ENCODE measurements at regions not wholly inside any gene's neighbourhood (a gene's known extent, or its start where the extent isn't known, plus 50 kb on each side); places are given as distances from the start of the nearest gene placed in this dataset.
"Not testable (repeated sequence)": the region's sequence is repeated elsewhere in the genome, so short reads cannot be mapped to it uniquely, and the experiment has no call there.

DNA sequence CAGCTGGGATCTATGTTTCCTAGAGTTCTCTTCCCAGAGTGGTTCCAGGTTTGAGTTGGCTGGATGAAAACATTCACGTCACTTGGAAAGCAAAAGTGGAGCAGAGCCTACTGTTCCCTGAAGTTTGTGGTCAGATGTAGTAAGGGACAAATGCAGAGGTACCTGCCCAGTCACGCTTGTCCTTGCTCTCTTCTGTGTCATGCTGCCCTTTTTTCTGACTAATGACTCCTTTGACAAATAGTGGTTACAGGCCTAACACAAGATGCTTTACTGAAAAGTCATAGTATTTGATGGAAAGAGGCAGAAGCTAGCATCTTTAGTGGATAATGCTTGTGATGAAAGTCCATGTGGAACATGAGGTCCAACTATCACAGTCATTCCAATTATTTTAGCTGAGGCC is 881.4 kb upstream of the B3GALT2 start:
- Mint-ChIP-seq H3K9me3 (peaks cover 9% of the 10 kb centered on the region), H3K36me3 (ENCODE audit: low read depth) (no peaks in the 10 kb centered on the region), H3K27me3 (no peaks in the 10 kb centered on the region), H3K4me3 (no peak overlapping the region), H3K4me1 (peaks cover 5% of the 10 kb centered on the region), H3K27ac (no peak overlapping the region)
- ATAC-seq (replicated peaks) = no peak

DNA sequence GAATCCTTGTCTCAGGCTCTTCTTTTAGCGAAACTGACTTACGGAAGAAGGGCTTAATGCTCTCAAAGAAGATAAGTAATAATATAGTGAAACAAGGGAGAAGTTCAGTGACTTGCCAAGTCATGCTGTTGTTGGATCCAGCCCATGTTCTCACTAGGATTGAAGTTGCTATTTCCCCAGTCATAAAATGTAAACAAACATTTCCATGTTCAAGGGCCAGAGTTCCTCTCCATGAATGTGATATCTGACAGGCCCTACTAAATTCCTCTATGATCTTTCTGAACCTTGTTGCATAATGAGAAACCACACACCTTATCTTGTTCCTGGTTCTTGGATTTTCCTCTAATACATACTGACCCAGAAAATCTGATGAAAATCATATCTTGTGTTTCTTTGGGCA is 876.5 kb upstream of the B3GALT2 start:
- H3K36me3 Mint-ChIP-seq (ENCODE audit: low read depth) = no peaks in the 10 kb centered on the region
- H3K27ac Mint-ChIP-seq = no peak overlapping the region
- peaks cover 11% of the 10 kb centered on the region for H3K4me1 Mint-ChIP-seq
- no peak overlapping the region for H3K4me3 Mint-ChIP-seq
- ATAC-seq (replicated peaks) = no peak
- H3K27me3 Mint-ChIP-seq = no peaks in the 10 kb centered on the region
- H3K9me3 Mint-ChIP-seq = peaks cover 10% of the 10 kb centered on the region

DNA sequence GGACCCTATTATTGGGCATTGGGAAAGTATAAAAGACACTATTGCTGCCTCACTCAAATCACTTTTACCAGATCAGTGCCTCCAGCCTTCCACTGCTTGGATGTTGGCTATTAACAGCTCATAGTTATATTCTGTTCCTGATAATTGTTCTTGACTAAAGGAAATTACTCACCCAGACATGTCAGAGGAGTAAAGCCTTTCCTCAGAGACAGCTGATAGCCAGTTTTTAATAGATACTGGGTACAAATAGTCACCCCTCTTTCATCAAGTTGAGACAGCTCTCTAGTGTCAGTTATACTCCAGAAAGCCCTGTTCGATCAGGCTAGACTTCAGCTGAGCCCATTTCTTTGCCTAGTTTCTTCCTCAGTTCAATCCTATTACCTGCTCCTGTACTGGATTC is 876.1 kb upstream of the B3GALT2 start:
- no peak for ATAC-seq (replicated peaks)

GRCh38 chr1:194060481-194060880 is 874.1 kb upstream of the B3GALT2 start:
- H3K27ac Mint-ChIP-seq = peak overlapping the region; percentile 44
- peaks cover 31% of the 10 kb centered on the region for H3K4me1 Mint-ChIP-seq
- no peaks in the 10 kb centered on the region for H3K27me3 Mint-ChIP-seq
- no peak for ATAC-seq (replicated peaks)
- H3K9me3 Mint-ChIP-seq = peaks cover 10% of the 10 kb centered on the region
- H3K4me3 Mint-ChIP-seq = peak overlapping the region; percentile 44
- no peaks in the 10 kb centered on the region for H3K36me3 Mint-ChIP-seq (ENCODE audit: low read depth)

More for the DNA sequence above, 876.1 kb upstream of the B3GALT2 start:
- no peak overlapping the region for H3K27ac Mint-ChIP-seq
- H3K9me3 Mint-ChIP-seq = peaks cover 10% of the 10 kb centered on the region
- H3K4me1 Mint-ChIP-seq = peaks cover 12% of the 10 kb centered on the region
- H3K36me3 Mint-ChIP-seq (ENCODE audit: low read depth) = no peaks in the 10 kb centered on the region
- H3K27me3 Mint-ChIP-seq = no peaks in the 10 kb centered on the region
- H3K4me3 Mint-ChIP-seq = no peak overlapping the region

DNA sequence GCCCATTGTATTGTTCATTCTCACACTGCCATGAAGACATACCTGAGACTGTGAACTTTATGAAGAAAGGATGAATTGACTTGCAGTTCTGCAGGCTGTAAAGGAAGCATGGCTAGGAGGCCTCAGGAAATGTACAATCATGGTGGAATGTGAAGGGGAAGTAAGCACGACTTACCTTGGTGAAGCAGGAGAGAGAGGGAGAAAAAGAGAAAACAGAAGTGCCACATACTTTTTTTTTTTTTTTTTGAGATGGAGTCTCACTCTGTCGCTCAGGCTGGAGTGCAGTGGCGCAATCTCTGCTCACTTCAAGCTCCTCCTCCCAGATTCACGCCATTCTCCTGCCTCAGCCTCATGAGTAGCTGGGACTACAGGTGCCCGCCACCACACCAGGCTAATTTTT is 871.9 kb upstream of the B3GALT2 start:
- H3K27ac Mint-ChIP-seq; H3K4me3 Mint-ChIP-seq; ATAC-seq (replicated peaks); H3K9me3 Mint-ChIP-seq; H3K36me3 Mint-ChIP-seq (ENCODE audit: low read depth); H3K27me3 Mint-ChIP-seq: not testable (repeated sequence)
- H3K4me1 Mint-ChIP-seq = peaks cover 39% of the 10 kb centered on the region

DNA sequence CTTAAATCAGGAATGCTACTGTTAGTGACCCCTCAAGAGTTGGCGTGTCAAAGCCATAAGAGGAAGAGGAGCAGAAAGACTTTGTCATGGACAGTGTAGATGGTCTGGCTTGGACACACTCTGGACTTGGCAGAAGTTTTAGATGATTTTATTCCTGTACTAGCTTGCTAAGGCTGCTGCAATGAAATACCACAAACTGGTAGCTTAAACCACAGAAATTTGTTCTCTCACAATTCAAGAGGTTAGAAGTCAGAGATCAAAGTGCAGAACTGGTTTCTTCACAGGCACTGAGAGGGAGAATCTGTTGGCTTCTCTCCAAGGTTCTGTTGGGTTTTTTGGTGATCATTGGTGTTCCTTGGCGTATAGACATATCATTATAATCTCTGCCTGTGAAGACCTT is 869.8 kb upstream of the B3GALT2 start:
- H3K4me3 Mint-ChIP-seq = peak overlapping the region; percentile 41
- peak; percentile 32 for ATAC-seq (replicated peaks)
- no peaks in the 10 kb centered on the region for H3K36me3 Mint-ChIP-seq (ENCODE audit: low read depth)
- peaks cover 52% of the 10 kb centered on the region for H3K4me1 Mint-ChIP-seq
- H3K27ac Mint-ChIP-seq = peak overlapping the region; percentile 74
- peaks cover 6% of the 10 kb centered on the region for H3K9me3 Mint-ChIP-seq
- H3K27me3 Mint-ChIP-seq = no peaks in the 10 kb centered on the region

- Mint-ChIP-seq H3K9me3 (peaks cover 6% of the 10 kb centered on the region), H3K27me3 (no peaks in the 10 kb centered on the region), H3K36me3 (ENCODE audit: low read depth) (no peaks in the 10 kb centered on the region), H3K4me1 (peaks cover 51% of the 10 kb centered on the region), H3K27ac (peak overlapping the region; percentile 74), H3K4me3 (peak overlapping the region; percentile 41)
- no peak for ATAC-seq (replicated peaks)
Observed at GRCh38 chr1:194055536-194055935, 869.1 kb upstream of the B3GALT2 start.

- H3K27ac Mint-ChIP-seq = peak overlapping the region; percentile 78
- H3K27me3 Mint-ChIP-seq = no peaks in the 10 kb centered on the region
- H3K4me3 Mint-ChIP-seq = peak overlapping the region; percentile 69
- no peaks in the 10 kb centered on the region for H3K9me3 Mint-ChIP-seq
- peak; percentile 53 for ATAC-seq (replicated peaks)
- H3K4me1 Mint-ChIP-seq = peaks cover 41% of the 10 kb centered on the region
- H3K36me3 Mint-ChIP-seq (ENCODE audit: low read depth) = no peaks in the 10 kb centered on the region
Observed at GRCh38 chr1:194052514-194053338, 866.3 kb upstream of the B3GALT2 start.

DNA sequence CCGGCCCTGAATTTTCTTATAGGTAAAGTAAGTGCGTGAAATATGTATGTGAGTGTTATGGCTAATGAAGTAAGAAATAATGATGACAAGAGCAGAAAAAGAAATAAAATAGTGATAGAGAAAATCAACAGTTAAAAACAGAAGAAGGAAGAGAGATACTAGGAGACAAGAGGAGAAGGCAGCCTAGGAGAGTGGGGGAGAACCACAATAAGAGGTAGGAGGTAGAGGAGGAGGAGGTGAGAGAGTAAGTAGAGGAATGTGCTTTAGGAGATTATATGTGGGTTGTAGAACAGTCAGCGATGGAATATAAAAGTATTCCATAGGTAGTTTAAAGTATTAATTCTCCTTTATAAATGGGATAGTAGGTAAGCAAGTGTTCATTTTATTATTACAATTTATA is 861.5 kb upstream of the B3GALT2 start:
- Mint-ChIP-seq H3K4me1 (peaks cover 17% of the 10 kb centered on the region), H3K36me3 (ENCODE audit: low read depth) (no peaks in the 10 kb centered on the region), H3K27me3 (no peaks in the 10 kb centered on the region), H3K9me3 (no peaks in the 10 kb centered on the region), H3K27ac (no peak overlapping the region), H3K4me3 (no peak overlapping the region)
- no peak for ATAC-seq (replicated peaks)

DNA sequence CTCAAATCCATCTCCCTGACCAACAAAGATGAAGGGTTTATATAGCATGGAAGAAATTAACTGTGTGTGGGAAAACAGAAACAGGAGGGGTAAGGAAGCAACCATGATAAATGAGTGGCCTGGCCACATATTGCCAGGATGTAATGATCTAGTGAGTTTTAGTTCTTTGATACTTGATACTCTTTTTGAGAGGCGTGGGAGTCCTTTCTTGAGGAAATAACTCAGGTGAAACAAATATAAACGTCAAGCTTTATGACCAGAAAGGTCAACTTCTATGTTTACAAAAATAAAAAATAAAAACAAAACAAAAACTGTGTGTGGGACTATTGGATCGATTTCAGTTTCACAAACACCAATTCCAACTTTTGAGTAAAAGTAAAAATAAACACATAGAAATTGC is 860.8 kb upstream of the B3GALT2 start:
- Mint-ChIP-seq H3K36me3 (ENCODE audit: low read depth) (no peaks in the 10 kb centered on the region), H3K4me3 (no peak overlapping the region), H3K27ac (no peak overlapping the region), H3K27me3 (no peaks in the 10 kb centered on the region), H3K4me1 (peaks cover 10% of the 10 kb centered on the region), H3K9me3 (no peaks in the 10 kb centered on the region)
- no peak for ATAC-seq (replicated peaks)

GRCh38 chr1:194045416-194045815 is 859.0 kb upstream of the B3GALT2 start:
- Mint-ChIP-seq H3K36me3 (ENCODE audit: low read depth) (no peaks in the 10 kb centered on the region), H3K9me3 (no peaks in the 10 kb centered on the region), H3K27ac (no peak overlapping the region), H3K4me1 (peaks cover 5% of the 10 kb centered on the region), H3K4me3 (no peak overlapping the region), H3K27me3 (no peaks in the 10 kb centered on the region)
- no peak for ATAC-seq (replicated peaks)

DNA sequence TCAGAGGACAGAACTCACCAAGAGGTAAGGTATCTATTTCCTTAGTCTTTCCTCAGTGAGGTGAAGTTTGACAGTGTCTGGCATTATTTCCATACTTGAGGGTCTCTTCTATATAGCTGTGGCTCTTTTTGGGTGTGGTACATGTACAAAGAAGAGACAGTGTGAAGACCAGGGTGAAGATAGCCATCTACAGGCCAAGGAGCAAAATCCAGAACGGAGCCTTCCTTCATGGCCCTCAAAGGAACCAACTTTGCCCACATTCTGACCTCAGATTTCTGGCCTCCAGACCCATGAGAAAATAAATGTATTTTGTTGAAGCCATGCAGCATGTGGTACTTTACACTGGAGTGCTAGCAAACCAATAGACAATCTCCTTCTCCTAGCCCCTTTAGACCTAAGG is 858.5 kb upstream of the B3GALT2 start:
- Mint-ChIP-seq H3K4me1 (peaks cover 5% of the 10 kb centered on the region), H3K9me3 (no peaks in the 10 kb centered on the region), H3K36me3 (ENCODE audit: low read depth) (no peaks in the 10 kb centered on the region), H3K27ac (no peak overlapping the region), H3K4me3 (no peak overlapping the region), H3K27me3 (no peaks in the 10 kb centered on the region)
- ATAC-seq (replicated peaks) = no peak

- ATAC-seq (replicated peaks) = no peak
- H3K27ac Mint-ChIP-seq = no peak overlapping the region
Observed at GRCh38 chr1:194043984-194044755, 857.8 kb upstream of the B3GALT2 start.

GRCh38 chr1:194042736-194043135 is 856.3 kb upstream of the B3GALT2 start:
- H3K36me3 Mint-ChIP-seq (ENCODE audit: low read depth) = no peaks in the 10 kb centered on the region
- no peak overlapping the region for H3K27ac Mint-ChIP-seq
- no peaks in the 10 kb centered on the region for H3K27me3 Mint-ChIP-seq
- H3K4me3 Mint-ChIP-seq = no peak overlapping the region
- H3K9me3 Mint-ChIP-seq = no peaks in the 10 kb centered on the region
- ATAC-seq (replicated peaks) = no peak
- peaks cover 10% of the 10 kb centered on the region for H3K4me1 Mint-ChIP-seq

More at GRCh38 chr1:194043984-194044755, 857.8 kb upstream of the B3GALT2 start:
- no peaks in the 10 kb centered on the region for H3K27me3 Mint-ChIP-seq
- H3K9me3 Mint-ChIP-seq = no peaks in the 10 kb centered on the region
- no peaks in the 10 kb centered on the region for H3K36me3 Mint-ChIP-seq (ENCODE audit: low read depth)
- no peak overlapping the region for H3K4me3 Mint-ChIP-seq
- H3K4me1 Mint-ChIP-seq = peaks cover 10% of the 10 kb centered on the region

GRCh38 chr1:194040496-194040895 is 854.1 kb upstream of the B3GALT2 start:
- Mint-ChIP-seq H3K4me1 (peaks cover 10% of the 10 kb centered on the region), H3K36me3 (ENCODE audit: low read depth) (no peaks in the 10 kb centered on the region), H3K9me3 (peaks cover 2% of the 10 kb centered on the region), H3K27ac (no peak overlapping the region), H3K4me3 (no peak overlapping the region), H3K27me3 (no peaks in the 10 kb centered on the region)
- ATAC-seq (replicated peaks) = no peak

All from activated T-helper 17 cell treated with anti-CD3 and anti-CD28 coated beads, Interleukin-2, amount 50 U/mL, for 72 hours (primary cell).